K562 (cell line): ENCODE measurements at regions not wholly inside any gene's neighbourhood (a gene's known extent, or its start where the extent isn't known, plus 50 kb on each side); places are given as distances from the start of the nearest gene placed in this dataset.

Source experiments
- ATAC-seq: fragments of 200-7000 bp; cut with Tn5 transposase; 3 replicates; pipeline ENCODE4 v1.9.1; 2020; ENCODE audit warnings: moderate library complexity
- BruUV-seq: library from RNA; stranded (reverse); fragments of 400-500 nt; replicated peaks from 2 replicates; lab custom pipeline; 2021; lab: Mats Ljungman, UMichigan
- CTCF ChIA-PET: fragments of 300-600 bp; formaldehyde crosslinking; extraction: SDS; loops from one replicate; lab custom pipeline; 2021; ENCODE audit warnings: low intra/inter-chr PET ratio; lab: Yijun Ruan, JAX
- POLR2A ChIA-PET: fragments of 300-600, 350-650 bp; sonication (Branson Sonifier 250); formaldehyde crosslinking; extraction: SDS; loops from one replicate; lab custom pipeline; 2021; ENCODE audit warnings: antibody characterized with exemption, inconsistent platforms; lab: Yijun Ruan, JAX
- DNase-seq, 4 experiments: peaks; one replicate each; pipeline versions ENCODE4 v3.0.0 to v3.0.0-alpha.2; 2011 to 2018; ENCODE audit warnings: low spot score in 3 of 4, mixed read lengths in 3 of 4; ENCODE audit errors: extremely low read depth in 1 of 4
- FAIRE-seq: peaks from 2 replicates; lab custom pipeline; 2011; peaks lifted over from hg19 to GRCh38; lab: Jason Lieb, UNC
- H2AFZ ChIP-seq: 2 replicates; pipeline ENCODE4 v1.6.0; 2011; ENCODE audit warnings: low read depth, low read length, control low read depth, inconsistent platforms
- H3K27ac ChIP-seq: fragments of 200-600 bp; 3 replicates; pipeline ENCODE4 v1.8.0; 2011; ENCODE audit warnings: low read depth, mild to moderate bottlenecking, control low read depth, inconsistent platforms, low read length, moderate library complexity, mixed read lengths; ENCODE audit errors: extremely low read depth
- H3K27me3 ChIP-seq, 2 experiments: fragments of 300-600 bp in 1 of 2; 2 replicates in 1 of 2; 3 replicates in 1 of 2; pipeline versions ENCODE4 v1.6.0 to v1.8.0; 2011; ENCODE audit warnings: inconsistent platforms in 2 of 2, low read length in 2 of 2, mild to moderate bottlenecking in 1 of 2, mixed read lengths in 1 of 2, moderate library complexity in 1 of 2; ENCODE audit not compliant: control insufficient read depth in 2 of 2, insufficient read depth in 2 of 2
- H3K36me3 ChIP-seq: fragments of 300-600 bp; 3 replicates; pipeline ENCODE4 v1.8.0; 2011; ENCODE audit warnings: mild to moderate bottlenecking, low read length, inconsistent platforms; ENCODE audit not compliant: control insufficient read depth, insufficient read depth
- H3K4me1 ChIP-seq, 2 experiments: fragments of 200-600 bp in 1 of 2; replicated peaks in 1 of 2; 2 replicates in 1 of 2; 3 replicates in 1 of 2; pipeline versions ENCODE4 v1.5.1 to v1.8.0; 2011; ENCODE audit warnings: inconsistent platforms in 2 of 2, low read length in 2 of 2, mild to moderate bottlenecking in 1 of 2, mixed read lengths in 1 of 2, moderate library complexity in 1 of 2; ENCODE audit not compliant: control insufficient read depth in 2 of 2, insufficient read depth in 2 of 2
- H3K4me2 ChIP-seq: 2 replicates; pipeline ENCODE4 v1.6.1; 2011; ENCODE audit warnings: low read length, control low read depth, inconsistent platforms, mixed read lengths; ENCODE audit not compliant: insufficient read depth
- H3K4me3 ChIP-seq: fragments of 200-600 bp; sonication (generic), shearing (Covaris generic); 2 replicates; pipeline ENCODE4 v1.5.1; 2016; ENCODE audit warnings: control low read depth, inconsistent platforms
- H3K79me2 ChIP-seq: fragments of 200-600 bp; 3 replicates; pipeline ENCODE4 v1.8.0; 2011; ENCODE audit warnings: low read length, inconsistent platforms; ENCODE audit not compliant: control insufficient read depth, insufficient read depth
- H3K9ac ChIP-seq, 2 experiments: 2 replicates each; pipeline versions ENCODE4 v1.6.0 to v1.6.1; 2011; ENCODE audit warnings: low read depth in 2 of 2, low read length in 2 of 2, control low read depth in 1 of 2, inconsistent platforms in 1 of 2, mild to moderate bottlenecking in 1 of 2, mixed read lengths in 1 of 2; ENCODE audit not compliant: insufficient read depth in 1 of 2
- H3K9me1 ChIP-seq: one replicate; pipeline ENCODE4 v1.6.0; 2011; ENCODE audit warnings: inconsistent platforms, mild to moderate bottlenecking, low read length, moderate library complexity; ENCODE audit not compliant: control insufficient read depth, insufficient read depth
- H3K9me3 ChIP-seq: replicated peaks from 2 replicates; pipeline ENCODE4 v1.5.1; 2011; ENCODE audit warnings: low read depth, low read length, inconsistent platforms; ENCODE audit not compliant: control insufficient read depth, insufficient read depth
- H4K20me1 ChIP-seq: replicated peaks from 2 replicates; pipeline ENCODE4 v1.6.1; 2011; ENCODE audit warnings: low read length, inconsistent platforms, mixed read lengths; ENCODE audit not compliant: control insufficient read depth, insufficient read depth
- BHLHE40 ChIP-seq: IDR thresholded peaks from 2 replicates; pipeline ENCODE4 v1.6.1; 2011; ENCODE audit warnings: low read length, improper control_type of control experiment
- CBFA2T2 ChIP-seq: fragments of 450-650 bp; conservative IDR thresholded peaks from 2 replicates; pipeline ENCODE4 v1.6.1; 2017; ENCODE audit warnings: mild to moderate bottlenecking
- GABPB1 ChIP-seq: sonication (generic); formaldehyde crosslinking; IDR thresholded peaks from 2 replicates; pipeline ENCODE4 v1.8.0; 2022; ENCODE audit warnings: mild to moderate bottlenecking, missing genetic modification reagents
- GABPB2 ChIP-seq: fragments of 250-450 bp; sonication (Bioruptor Pico); conservative IDR thresholded peaks from 2 replicates; pipeline ENCODE4 v1.5.1; 2021; ENCODE audit warnings: mild to moderate bottlenecking
- HDAC6 ChIP-seq: IDR thresholded peaks from 2 replicates; pipeline ENCODE4 v1.6.1; 2012; ENCODE audit warnings: low read depth, mild to moderate bottlenecking, control low read depth, inconsistent platforms, low read length, moderate library complexity
- HNRNPK ChIP-seq: fragments of 200-400 bp; formaldehyde crosslinking; IDR thresholded peaks from one replicate; pipeline ENCODE4 v1.6.1; 2018; ENCODE audit warnings: mild to moderate bottlenecking, low read depth, low read length; ENCODE audit not compliant: poor library complexity, severe bottlenecking
- KLF6 ChIP-seq: fragments of 250-450 bp; sonication (Bioruptor Pico); IDR thresholded peaks from 2 replicates; pipeline ENCODE4 v1.4.0; 2020; ENCODE audit warnings: mild to moderate bottlenecking, moderate library complexity, borderline replicate concordance
- NR2C2 ChIP-seq, 2 experiments: fragments of 200-800 bp in 1 of 2; sonication (Bioruptor generic) in 1 of 2; sonication (generic) in 1 of 2; formaldehyde crosslinking in 1 of 2; IDR thresholded peaks; 2 replicates each; pipeline versions ENCODE4 v1.6.1 to v1.8.0; 2016 to 2022; ENCODE audit warnings: mild to moderate bottlenecking in 1 of 2, missing compliant biosample characterization in 1 of 2, missing genetic modification characterization in 1 of 2, missing genetic modification reagents in 1 of 2
- RBM34 ChIP-seq: fragments of 200-400 bp; formaldehyde crosslinking; IDR thresholded peaks from 2 replicates; pipeline ENCODE4 v1.6.1; 2018; ENCODE audit warnings: low read length, borderline replicate concordance; ENCODE audit not compliant: insufficient read depth
- SMARCE1 ChIP-seq: fragments of 450-650 bp; IDR thresholded peaks from 2 replicates; pipeline ENCODE4 v1.7.1; 2016; ENCODE audit warnings: mild to moderate bottlenecking
- TAF7 ChIP-seq: fragments of 450-650 bp; IDR thresholded peaks from 2 replicates; pipeline ENCODE4 v1.6.1; 2016; ENCODE audit warnings: missing genetic modification characterization, missing compliant biosample characterization
- TRIM28 ChIP-seq: fragments of 450-650 bp; IDR thresholded peaks from 2 replicates; pipeline ENCODE4 v1.6.1; 2017
- ZNF124 ChIP-seq: sonication (generic); formaldehyde crosslinking; IDR thresholded peaks from 2 replicates; pipeline ENCODE4 v1.8.1; 2022; ENCODE audit warnings: missing genetic modification reagents
- ZNF174 ChIP-seq: fragments of 250-450 bp; sonication (Bioruptor Pico); IDR thresholded peaks from 2 replicates; pipeline ENCODE4 v1.4.0; 2020; ENCODE audit warnings: mild to moderate bottlenecking
- WGBS: fragments of 100-300 bp; shearing (Covaris generic); methylation state at CpG from one replicate; pipeline ENCODE4 v1.1.6; 2016; ENCODE audit warnings: low coverage, mixed read lengths; ENCODE audit not compliant: insufficient coverage; ENCODE audit errors: missing lambda C conversion rate; 5-methylcytosine and 5-hydroxymethylcytosine counted together
- in situ Hi-C: fragments of 300-500 bp; cut with MboI; formaldehyde crosslinking; loops from 4 replicates; pipeline ENCODE4 v1.15.0; 2018; ENCODE audit warnings: inconsistent platforms, mixed read lengths
- intact Hi-C: fragments of 100-400 bp; cut with micrococcal nuclease; formaldehyde crosslinking; loops from 2 replicates; pipeline ENCODE4 v1.14.2; 2022
- TF ChIP-seq, protein P1 (sequence below): fragments of 450-650 bp; IDR thresholded peaks from 2 replicates; pipeline ENCODE4 v1.7.0; 2016; ENCODE audit warnings: borderline replicate concordance
- TF ChIP-seq, protein P2 (sequence below): fragments of 250-450 bp; sonication (Bioruptor Pico); IDR thresholded peaks from 2 replicates; pipeline ENCODE4 v1.8.0; 2021; ENCODE audit warnings: mild to moderate bottlenecking, moderate library complexity

DNA sequence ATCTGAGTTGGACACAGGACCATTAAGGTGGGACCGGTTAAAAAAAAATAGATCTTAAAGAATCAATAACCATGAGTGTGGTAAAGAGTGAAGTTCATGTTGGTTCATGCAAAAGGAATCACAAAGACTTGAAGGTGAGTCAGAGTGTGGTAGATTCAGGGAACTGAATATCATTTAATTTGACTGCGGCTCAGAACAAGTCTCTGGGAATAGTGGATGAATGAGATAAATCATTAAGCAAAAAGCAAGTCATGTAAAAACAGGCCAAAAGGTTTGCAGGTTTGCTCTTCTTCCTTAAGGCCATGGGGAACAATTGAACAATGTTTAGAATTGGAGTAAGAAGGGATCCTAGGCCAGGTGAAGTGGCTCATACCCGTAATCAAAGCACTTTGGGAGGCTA, 385.8 kb downstream of the ETV1 start:
- FAIRE-seq (no peak), DNase-seq (no peak), ATAC-seq (no peak)
- 0 out of 2 replicates have a peak, but pooled peaks cover 2% of the 10 kb centered on the region for H3K9me3 ChIP-seq
- in situ Hi-C loops, result no loop called here
- no peak for TF ChIP-seq KLF6
- TF ChIP-seq SMARCE1, result no peak
- TF ChIP-seq HDAC6, result no peak
- TF ChIP-seq ZNF174 (CRISPR knock-in tag), result no peak
- no peak for TF ChIP-seq NR2C2 (CRISPR knock-in tag; IDR thresholded peaks at IDR 0.05)
- TF ChIP-seq NR2C2 (tag; IDR thresholded peaks at IDR 0.05), result no peak
- TF ChIP-seq, protein P1, sequence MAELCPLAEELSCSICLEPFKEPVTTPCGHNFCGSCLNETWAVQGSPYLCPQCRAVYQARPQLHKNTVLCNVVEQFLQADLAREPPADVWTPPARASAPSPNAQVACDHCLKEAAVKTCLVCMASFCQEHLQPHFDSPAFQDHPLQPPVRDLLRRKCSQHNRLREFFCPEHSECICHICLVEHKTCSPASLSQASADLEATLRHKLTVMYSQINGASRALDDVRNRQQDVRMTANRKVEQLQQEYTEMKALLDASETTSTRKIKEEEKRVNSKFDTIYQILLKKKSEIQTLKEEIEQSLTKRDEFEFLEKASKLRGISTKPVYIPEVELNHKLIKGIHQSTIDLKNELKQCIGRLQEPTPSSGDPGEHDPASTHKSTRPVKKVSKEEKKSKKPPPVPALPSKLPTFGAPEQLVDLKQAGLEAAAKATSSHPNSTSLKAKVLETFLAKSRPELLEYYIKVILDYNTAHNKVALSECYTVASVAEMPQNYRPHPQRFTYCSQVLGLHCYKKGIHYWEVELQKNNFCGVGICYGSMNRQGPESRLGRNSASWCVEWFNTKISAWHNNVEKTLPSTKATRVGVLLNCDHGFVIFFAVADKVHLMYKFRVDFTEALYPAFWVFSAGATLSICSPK, result no peak
- TF ChIP-seq ZNF124 (CRISPR knock-in tag), result no peak
- TF ChIP-seq GABPB1, result no peak
- TF ChIP-seq GABPB2 (CRISPR knock-in tag), result no peak
- TF ChIP-seq TAF7 (tag), result no peak
- TF ChIP-seq HNRNPK, result no peak
- TF ChIP-seq RBM34, result no peak
- no peak for TF ChIP-seq TRIM28
- TF ChIP-seq, protein P2, sequence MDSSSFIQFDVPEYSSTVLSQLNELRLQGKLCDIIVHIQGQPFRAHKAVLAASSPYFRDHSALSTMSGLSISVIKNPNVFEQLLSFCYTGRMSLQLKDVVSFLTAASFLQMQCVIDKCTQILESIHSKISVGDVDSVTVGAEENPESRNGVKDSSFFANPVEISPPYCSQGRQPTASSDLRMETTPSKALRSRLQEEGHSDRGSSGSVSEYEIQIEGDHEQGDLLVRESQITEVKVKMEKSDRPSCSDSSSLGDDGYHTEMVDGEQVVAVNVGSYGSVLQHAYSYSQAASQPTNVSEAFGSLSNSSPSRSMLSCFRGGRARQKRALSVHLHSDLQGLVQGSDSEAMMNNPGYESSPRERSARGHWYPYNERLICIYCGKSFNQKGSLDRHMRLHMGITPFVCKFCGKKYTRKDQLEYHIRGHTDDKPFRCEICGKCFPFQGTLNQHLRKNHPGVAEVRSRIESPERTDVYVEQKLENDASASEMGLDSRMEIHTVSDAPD (CRISPR knock-in tag), result no peak
- no peak for TF ChIP-seq BHLHE40
- no peak for TF ChIP-seq CBFA2T2
- no peaks in the 10 kb centered on the region for H3K9me1 ChIP-seq
- H3K79me2 ChIP-seq, result no peaks in the 10 kb centered on the region
- ChIA-PET CTCF (no interaction called here), POLR2A (no interaction called here)
- no peak overlapping the region for H2AFZ ChIP-seq
- H3K4me1 ChIP-seq, result no peaks in the 10 kb centered on the region
- BruUV-seq, result no TSS peak
- no peak overlapping the region for H3K9ac ChIP-seq
- H3K36me3 ChIP-seq, result no peaks in the 10 kb centered on the region
- no peaks in the 10 kb centered on the region for H3K27me3 ChIP-seq
- H4K20me1 ChIP-seq, result no peaks in the 10 kb centered on the region
- WGBS, result 0% methylated on average over 3 of the region's 3 CpGs
- H3K4me3 ChIP-seq, result no peak overlapping the region
- no peak overlapping the region for H3K27ac ChIP-seq
- intact Hi-C loops, result no loop called here
- H3K4me2 ChIP-seq, result no peak overlapping the region
